ENCODE measurements at regions not wholly inside any gene's neighbourhood (a gene's known extent, or its start where the extent isn't known, plus 50 kb on each side); places are given as distances from the start of the nearest gene placed in this dataset.

DNA sequence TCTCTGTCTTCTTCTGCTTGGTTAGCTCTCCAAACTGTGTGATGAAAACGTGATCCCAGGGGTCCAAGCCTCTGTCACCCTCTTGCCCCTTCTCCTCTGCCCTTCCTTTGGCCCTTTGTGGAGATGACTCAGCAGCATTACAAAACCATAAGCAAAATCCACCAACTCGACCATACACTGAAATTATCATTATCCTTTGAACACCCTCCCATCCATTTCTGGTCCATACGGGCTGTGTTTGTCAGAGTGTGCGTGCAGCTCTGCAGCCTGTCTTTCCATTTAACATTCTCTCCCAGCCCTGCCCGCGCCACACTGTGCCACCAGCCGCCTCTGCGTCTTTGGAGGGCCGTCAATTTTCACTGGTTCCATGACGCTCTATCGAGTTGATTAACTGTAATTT is 69.2 kb downstream of the SLC25A47 start:
- no peak overlapping the region for H3K4me3 ChIP-seq (ENCODE audit: control insufficient read depth, low read depth, low read length)
- DNase-seq (ENCODE audit: low read depth): no peak

DNA sequence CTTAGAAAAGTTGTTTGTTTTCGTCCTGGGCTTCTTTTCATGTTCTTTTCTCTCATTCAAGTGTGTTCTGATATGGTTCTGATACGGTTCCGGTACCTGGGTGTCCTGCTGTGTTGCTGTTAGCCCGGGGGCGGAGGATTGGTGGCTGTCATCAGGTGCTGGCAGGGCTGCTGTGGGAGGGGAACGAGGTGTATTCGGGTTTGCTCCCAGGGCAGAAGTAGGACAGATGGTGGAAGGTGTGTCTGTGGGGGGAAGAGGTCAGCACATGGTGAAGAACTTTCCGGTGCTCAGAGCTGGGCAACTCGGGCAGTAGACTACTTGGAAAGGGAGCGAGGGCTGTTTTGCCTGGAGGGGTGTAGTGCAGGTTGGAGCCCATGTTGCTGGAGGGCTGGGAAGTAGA is 70.2 kb downstream of the SLC25A47 start:
- DNase-seq (ENCODE audit: low read depth): no peak
- H3K4me3 ChIP-seq (ENCODE audit: control insufficient read depth, low read depth, low read length): no peak overlapping the region
- TF ChIP-seq, protein P1, sequence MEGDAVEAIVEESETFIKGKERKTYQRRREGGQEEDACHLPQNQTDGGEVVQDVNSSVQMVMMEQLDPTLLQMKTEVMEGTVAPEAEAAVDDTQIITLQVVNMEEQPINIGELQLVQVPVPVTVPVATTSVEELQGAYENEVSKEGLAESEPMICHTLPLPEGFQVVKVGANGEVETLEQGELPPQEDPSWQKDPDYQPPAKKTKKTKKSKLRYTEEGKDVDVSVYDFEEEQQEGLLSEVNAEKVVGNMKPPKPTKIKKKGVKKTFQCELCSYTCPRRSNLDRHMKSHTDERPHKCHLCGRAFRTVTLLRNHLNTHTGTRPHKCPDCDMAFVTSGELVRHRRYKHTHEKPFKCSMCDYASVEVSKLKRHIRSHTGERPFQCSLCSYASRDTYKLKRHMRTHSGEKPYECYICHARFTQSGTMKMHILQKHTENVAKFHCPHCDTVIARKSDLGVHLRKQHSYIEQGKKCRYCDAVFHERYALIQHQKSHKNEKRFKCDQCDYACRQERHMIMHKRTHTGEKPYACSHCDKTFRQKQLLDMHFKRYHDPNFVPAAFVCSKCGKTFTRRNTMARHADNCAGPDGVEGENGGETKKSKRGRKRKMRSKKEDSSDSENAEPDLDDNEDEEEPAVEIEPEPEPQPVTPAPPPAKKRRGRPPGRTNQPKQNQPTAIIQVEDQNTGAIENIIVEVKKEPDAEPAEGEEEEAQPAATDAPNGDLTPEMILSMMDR (IDR thresholded peaks at IDR 0.05; ENCODE audit: control insufficient read depth, insufficient read depth, low read depth, low read length, missing control alignments): no peak

More for the DNA sequence above, 69.2 kb downstream of the SLC25A47 start:
- TF ChIP-seq, protein P1 (IDR thresholded peaks at IDR 0.05; ENCODE audit: control insufficient read depth, insufficient read depth, low read depth, low read length, missing control alignments): no peak

DNA sequence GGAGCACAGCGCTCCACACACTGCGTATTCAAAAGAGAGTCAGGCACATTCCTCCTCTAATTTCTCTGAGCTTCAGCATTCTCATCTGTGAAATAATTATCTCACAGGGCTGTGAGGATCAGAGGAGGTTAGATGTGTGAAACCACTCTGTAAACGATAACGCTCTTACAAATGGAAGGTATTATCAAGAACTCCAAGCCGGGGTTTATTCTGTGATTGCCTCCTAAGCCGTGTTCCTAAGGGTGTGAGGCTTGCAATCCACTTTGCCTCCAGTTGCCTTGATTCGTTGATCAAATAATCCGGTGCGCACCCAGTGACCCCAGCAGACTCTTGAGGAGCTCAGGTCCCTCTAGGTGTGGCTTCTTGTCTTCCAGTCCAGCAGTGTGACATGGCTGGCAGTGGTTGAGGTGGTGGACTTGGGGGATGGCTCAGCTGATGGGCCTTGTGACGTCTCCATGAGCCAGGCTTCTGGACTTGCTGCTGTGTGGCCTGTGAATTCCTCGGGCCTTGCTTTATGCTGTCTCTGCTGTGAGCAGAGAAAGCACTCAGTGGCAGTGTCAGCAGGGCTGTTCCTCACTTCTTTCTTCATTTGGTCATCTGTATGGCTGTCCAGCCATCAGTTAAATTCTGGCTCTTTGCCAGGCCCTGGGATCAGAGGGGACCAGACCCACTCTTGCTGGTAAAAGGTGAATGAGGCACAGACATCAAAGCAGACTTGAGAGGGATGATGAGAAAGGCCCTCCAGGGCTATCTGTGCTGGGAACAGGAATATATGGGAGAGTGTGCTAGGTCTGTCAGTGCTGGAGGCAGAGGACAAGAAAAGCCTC is 71.0 kb downstream of the SLC25A47 start:
- H3K4me3 ChIP-seq (ENCODE audit: control insufficient read depth, low read depth, low read length): no peak overlapping the region
- DNase-seq (ENCODE audit: low read depth): no peak
- TF ChIP-seq, protein P1 (IDR thresholded peaks at IDR 0.05; ENCODE audit: control insufficient read depth, insufficient read depth, low read depth, low read length, missing control alignments): no peak

DNA sequence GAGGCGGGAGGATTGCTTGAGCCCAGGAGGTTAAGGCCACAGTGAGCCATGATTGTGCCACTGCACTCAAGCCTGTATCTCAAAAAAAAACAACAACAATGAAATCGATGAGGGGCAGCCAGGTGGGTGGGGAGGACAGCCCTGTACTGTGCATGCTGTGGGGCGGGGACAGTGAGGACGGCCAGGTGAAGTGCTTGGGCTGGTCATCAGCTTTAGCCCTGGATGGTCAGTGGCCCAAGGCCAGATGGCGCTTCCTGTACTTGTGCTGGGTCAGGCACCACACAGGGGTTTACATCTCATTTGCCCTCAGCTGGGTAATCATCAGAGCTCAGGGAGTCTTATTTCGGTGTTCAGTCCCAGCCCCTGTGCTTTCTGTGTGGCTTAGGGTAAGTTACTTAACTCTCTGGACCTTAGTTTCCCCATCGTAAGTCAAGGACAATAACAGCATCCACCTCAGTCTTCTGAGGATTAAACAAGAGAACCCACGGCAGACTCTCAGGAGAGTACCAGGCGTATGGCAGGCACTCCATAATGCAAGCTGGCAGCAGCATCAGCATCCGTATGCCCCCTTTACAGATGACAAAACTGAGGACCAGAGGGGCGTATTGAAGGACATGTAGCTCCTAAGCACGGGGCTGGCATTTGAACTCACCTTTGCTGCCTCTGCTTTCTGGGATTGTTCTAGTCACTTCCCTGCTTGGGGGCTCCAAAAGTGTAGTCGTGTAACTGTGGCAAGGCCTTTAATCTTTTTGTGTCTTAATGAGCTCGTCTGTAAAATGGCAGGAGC is 71.9 kb downstream of the SLC25A47 start:
- TF ChIP-seq, protein P1 (IDR thresholded peaks at IDR 0.05; ENCODE audit: control insufficient read depth, insufficient read depth, low read depth, low read length, missing control alignments): no peak
- no peak for DNase-seq (ENCODE audit: low read depth)
- no peak overlapping the region for H3K4me3 ChIP-seq (ENCODE audit: control insufficient read depth, low read depth, low read length)

DNA sequence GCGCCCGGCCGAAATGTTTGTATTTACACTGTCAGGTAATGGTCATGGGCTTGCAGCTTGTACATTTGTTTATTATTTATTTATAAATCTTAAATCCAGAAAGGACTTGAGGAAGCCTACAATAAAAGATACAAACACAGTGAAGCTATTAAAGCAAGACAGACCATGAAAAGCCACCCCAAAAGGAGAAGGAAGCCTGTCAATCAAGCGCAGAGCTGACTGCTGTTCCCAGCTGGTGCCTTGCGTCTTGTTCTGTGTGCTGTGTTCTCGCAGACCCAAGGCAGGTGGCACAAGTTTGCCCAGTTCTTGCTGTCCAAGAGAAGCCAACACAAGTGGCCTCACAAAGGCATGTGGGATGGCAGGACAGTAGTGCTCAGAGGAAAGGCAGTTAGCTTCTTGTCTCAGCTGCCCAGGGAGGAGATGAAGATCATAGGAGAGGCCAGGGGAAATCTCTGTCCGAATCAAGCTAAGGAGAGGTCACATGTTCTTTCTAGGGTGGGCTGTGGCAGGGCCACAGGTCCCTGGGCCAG is 73.2 kb downstream of the SLC25A47 start:
- no peak for DNase-seq (ENCODE audit: low read depth)
- H3K4me3 ChIP-seq (ENCODE audit: control insufficient read depth, low read depth, low read length): no peak overlapping the region
- TF ChIP-seq, protein P1 (IDR thresholded peaks at IDR 0.05; ENCODE audit: control insufficient read depth, insufficient read depth, low read depth, low read length, missing control alignments): no peak

DNA sequence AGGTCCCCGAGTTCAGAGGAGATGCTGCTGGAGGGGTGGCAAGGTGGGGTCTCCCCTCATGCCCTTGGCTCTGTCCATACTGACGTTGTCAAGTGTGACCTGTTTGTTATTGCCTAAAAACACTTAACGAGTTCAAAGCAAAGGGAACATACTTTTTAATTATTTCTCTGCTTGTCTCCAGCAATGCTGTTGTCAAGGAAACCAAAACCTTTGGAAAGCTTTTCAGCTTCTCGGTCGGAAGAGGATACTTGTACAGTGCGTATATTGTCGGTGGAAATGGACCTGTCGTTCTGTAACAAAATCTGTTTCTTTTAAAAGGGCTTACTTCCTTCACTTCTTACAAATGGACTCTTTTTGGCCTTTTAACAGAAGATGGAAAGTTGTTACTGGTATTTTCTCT is 73.9 kb downstream of the SLC25A47 start:
- no peak overlapping the region for H3K4me3 ChIP-seq (ENCODE audit: control insufficient read depth, low read depth, low read length)
- TF ChIP-seq, protein P1 (IDR thresholded peaks at IDR 0.05; ENCODE audit: control insufficient read depth, insufficient read depth, low read depth, low read length, missing control alignments): no peak
- DNase-seq (ENCODE audit: low read depth): no peak

Measured in AG09309 (cell line).